ENCODE measurements at regions not wholly inside any gene's neighbourhood (a gene's known extent, or its start where the extent isn't known, plus 50 kb on each side); places are given as distances from the start of the nearest gene placed in this dataset.
"Not testable (repeated sequence)": the region's sequence is repeated elsewhere in the genome, so short reads cannot be mapped to it uniquely, and the experiment has no call there.

GRCh38 chr2:16927398-16927797 is 261.8 kb upstream of the CYRIA start:
- Histone ChIP-seq H3K27ac (no peak overlapping the region), H3K27me3 (ENCODE audit: insufficient read depth, low read depth, severe bottlenecking) (no peaks in the 10 kb centered on the region), H3K9me3 (ENCODE audit: severe bottlenecking) (no peaks in the 10 kb centered on the region), H3K36me3 (no peaks in the 10 kb centered on the region), H3K4me3 (ENCODE audit: low read depth, low read length) (no peak overlapping the region)
- no peak for TF ChIP-seq CTCF (IDR thresholded peaks at IDR 0.05; ENCODE audit: low read depth, low read length)
- DNase-seq = no peak

- no peaks in the 10 kb centered on the region for H3K36me3 ChIP-seq
- no peaks in the 10 kb centered on the region for H3K9me3 ChIP-seq (ENCODE audit: severe bottlenecking)
- no peaks in the 10 kb centered on the region for H3K27me3 ChIP-seq (ENCODE audit: insufficient read depth, low read depth, severe bottlenecking)
- TF ChIP-seq CTCF (IDR thresholded peaks at IDR 0.05; ENCODE audit: low read depth, low read length) = no peak
- no peak overlapping the region for H3K27ac ChIP-seq
- no peak for DNase-seq
- H3K4me3 ChIP-seq (ENCODE audit: low read depth, low read length) = no peak overlapping the region
Observed at GRCh38 chr2:16925145-16925544, 259.5 kb upstream of the CYRIA start.

GRCh38 chr2:16915341-16915755 is 249.7 kb upstream of the CYRIA start:
- not testable (repeated sequence) for DNase-seq; H3K36me3 ChIP-seq; H3K27ac ChIP-seq; H3K27me3 ChIP-seq (ENCODE audit: insufficient read depth, low read depth, severe bottlenecking); H3K9me3 ChIP-seq (ENCODE audit: severe bottlenecking); H3K4me3 ChIP-seq (ENCODE audit: low read depth, low read length)

GRCh38 chr2:16911746-16912145 is 246.1 kb upstream of the CYRIA start:
- Histone ChIP-seq H3K9me3 (ENCODE audit: severe bottlenecking) (peaks cover 8% of the 10 kb centered on the region), H3K27me3 (ENCODE audit: insufficient read depth, low read depth, severe bottlenecking) (no peaks in the 10 kb centered on the region), H3K36me3 (no peaks in the 10 kb centered on the region), H3K27ac (no peak overlapping the region), H3K4me3 (ENCODE audit: low read depth, low read length) (no peak overlapping the region)
- TF ChIP-seq CTCF (IDR thresholded peaks at IDR 0.05; ENCODE audit: low read depth, low read length) = no peak
- DNase-seq = no peak

GRCh38 chr2:16908656-16909055 is 243.0 kb upstream of the CYRIA start:
- Histone ChIP-seq H3K27me3 (ENCODE audit: insufficient read depth, low read depth, severe bottlenecking) (no peaks in the 10 kb centered on the region), H3K9me3 (ENCODE audit: severe bottlenecking) (peaks cover 10% of the 10 kb centered on the region), H3K4me3 (ENCODE audit: low read depth, low read length) (no peak overlapping the region), H3K27ac (no peak overlapping the region), H3K36me3 (no peaks in the 10 kb centered on the region)
- no peak for TF ChIP-seq CTCF (IDR thresholded peaks at IDR 0.05; ENCODE audit: low read depth, low read length)
- no peak for DNase-seq

GRCh38 chr2:16907645-16908282 is 242.1 kb upstream of the CYRIA start:
- Histone ChIP-seq H3K27me3 (ENCODE audit: insufficient read depth, low read depth, severe bottlenecking) (no peaks in the 10 kb centered on the region), H3K4me3 (ENCODE audit: low read depth, low read length) (no peak overlapping the region), H3K36me3 (no peaks in the 10 kb centered on the region), H3K9me3 (ENCODE audit: severe bottlenecking) (peaks cover 10% of the 10 kb centered on the region), H3K27ac (no peak overlapping the region)
- no peak for TF ChIP-seq CTCF (IDR thresholded peaks at IDR 0.05; ENCODE audit: low read depth, low read length)
- no peak for DNase-seq

GRCh38 chr2:16905325-16905724 is 239.7 kb upstream of the CYRIA start:
- H3K27me3 ChIP-seq (ENCODE audit: insufficient read depth, low read depth, severe bottlenecking); H3K36me3 ChIP-seq; H3K4me3 ChIP-seq (ENCODE audit: low read depth, low read length); H3K27ac ChIP-seq; DNase-seq: not testable (repeated sequence)
- H3K9me3 ChIP-seq (ENCODE audit: severe bottlenecking) = peaks cover 10% of the 10 kb centered on the region

Measured in WERI-Rb-1 (cell line).